Panc1 (cell line): ENCODE measurements at regions not wholly inside any gene's neighbourhood (a gene's known extent, or its start where the extent isn't known, plus 50 kb on each side); places are given as distances from the start of the nearest gene placed in this dataset.

ENCODE experiments used
- ATAC-seq: fragments of 200-7000 bp; cut with Tn5 transposase; 2 replicates; pipeline ENCODE4 v1.9.1; 2020; ENCODE audit warnings: mild to moderate bottlenecking, moderate library complexity
- BruUV-seq: library from RNA; stranded (reverse); fragments of 400-500 nt; replicated peaks from 2 replicates; lab custom pipeline; 2021; lab: Mats Ljungman, UMichigan
- CTCF ChIA-PET: fragments of 300-600 bp; sonication (Branson Sonifier 250); formaldehyde crosslinking; loops from one replicate; lab custom pipeline; 2022; ENCODE audit warnings: antibody characterized with exemption; lab: Charles Lee
- POLR2A ChIA-PET: fragments of 300-600 bp; sonication (Branson Sonifier 250); formaldehyde crosslinking; loops from one replicate; lab custom pipeline; 2022; ENCODE audit warnings: antibody characterized with exemption; lab: Charles Lee
- DNase-seq: peaks from one replicate; pipeline ENCODE4 v3.0.0-alpha.2; 2010; ENCODE audit warnings: low read depth, low spot score
- H3K27ac ChIP-seq: 2 replicates; pipeline ENCODE4 v1.5.1; 2011; ENCODE audit warnings: mild to moderate bottlenecking, low read length, inconsistent platforms
- H3K27me3 ChIP-seq: fragments of 200-500 bp; sonication (Bioruptor generic); 2 replicates; pipeline ENCODE4 v1.6.0; 2014; ENCODE audit warnings: low read length, inconsistent platforms; ENCODE audit not compliant: control insufficient read depth, insufficient read depth
- H3K36me3 ChIP-seq: fragments of 200-500 bp; sonication (Bioruptor generic); 2 replicates; pipeline ENCODE4 v1.5.1; 2014; ENCODE audit warnings: inconsistent platforms, mild to moderate bottlenecking, low read length, moderate library complexity; ENCODE audit not compliant: control insufficient read depth, insufficient read depth
- H3K4me1 ChIP-seq: 2 replicates; pipeline ENCODE4 v1.5.1; 2011; ENCODE audit warnings: inconsistent platforms, mild to moderate bottlenecking, low read length, moderate library complexity; ENCODE audit not compliant: control insufficient read depth, insufficient read depth
- H3K4me3 ChIP-seq, 2 experiments: 2 replicates each; pipeline ENCODE4 v1.5.1; 2011 to 2012; ENCODE audit warnings: low read depth in 2 of 2, low read length in 2 of 2, mild to moderate bottlenecking in 2 of 2, inconsistent platforms in 1 of 2, moderate library complexity in 1 of 2
- H3K9me3 ChIP-seq: fragments of 200-500 bp; sonication (Bioruptor generic); 2 replicates; pipeline ENCODE4 v1.5.1; 2014; ENCODE audit warnings: low read depth, mild to moderate bottlenecking, inconsistent platforms, low read length, moderate library complexity; ENCODE audit not compliant: control insufficient read depth, insufficient read depth
- CTCF ChIP-seq: fragments of 450-650 bp; IDR thresholded peaks from 2 replicates; pipeline ENCODE4 v1.5.1; 2017; ENCODE audit warnings: mild to moderate bottlenecking
- POLR2AphosphoS5 ChIP-seq: IDR thresholded peaks from 2 replicates; pipeline ENCODE4 v1.6.1; 2012; ENCODE audit warnings: mild to moderate bottlenecking, low read depth, low read length, moderate library complexity
- REST ChIP-seq, 2 experiments: IDR thresholded peaks; 2 replicates each; pipeline ENCODE4 v1.6.1; 2011 to 2012; ENCODE audit warnings: low read depth in 2 of 2, control low read depth in 1 of 2, low read length in 1 of 2, mild to moderate bottlenecking in 1 of 2, moderate library complexity in 1 of 2; ENCODE audit not compliant: insufficient read depth in 1 of 2
- SIN3A ChIP-seq: IDR thresholded peaks from 2 replicates; pipeline ENCODE4 v1.6.1; 2012; ENCODE audit warnings: low read depth, mild to moderate bottlenecking, low read length, moderate library complexity, borderline replicate concordance; ENCODE audit not compliant: insufficient read depth
- TCF7L2 ChIP-seq: IDR thresholded peaks from 2 replicates; pipeline ENCODE4 v1.6.1; 2011; ENCODE audit warnings: mild to moderate bottlenecking, low read depth, low read length, inconsistent platforms
- in situ Hi-C: cut with HindIII; loops from 2 replicates; pipeline ENCODE4 v1.10.0; 2016; ENCODE audit warnings: low sequenced_read_pairs, low pct_unique_long_range_greater_than_20kb
- intact Hi-C: fragments of 100-400 bp; cut with micrococcal nuclease; formaldehyde crosslinking; loops from one replicate; pipeline ENCODE4 v1.10.0; 2022; ENCODE audit not compliant: unreplicated experiment

GRCh38 chr3:145536461-145536860 is 624.5 kb downstream of the PLOD2 start:
- Histone ChIP-seq H3K27me3 (no peaks in the 10 kb centered on the region), H3K9me3 (no peaks in the 10 kb centered on the region), H3K27ac (no peak overlapping the region), H3K36me3 (no peaks in the 10 kb centered on the region), H3K4me1 (no peaks in the 10 kb centered on the region), H3K4me3 (no peak overlapping the region)
- BruUV-seq = no TSS peak
- intact Hi-C loops (loop anchor here (5.0 kb wide), 1 partner anchor 161 kb away; no protein-coding TSS in a partner anchor), in situ Hi-C loops (no loop called here)
- ChIA-PET POLR2A (no interaction called here), CTCF (no interaction called here)
- ATAC-seq = no peak
- no peak for DNase-seq
- no peak for TF ChIP-seq POLR2AphosphoS5
- TF ChIP-seq CTCF = no peak
- TF ChIP-seq REST (IDR thresholded peaks at IDR 0.05; ENCODE audit: insufficient read depth in 1 of 2, low read depth in 2 of 2, low read length in 1 of 2) = no peak
- TF ChIP-seq SIN3A = no peak
- TF ChIP-seq TCF7L2 = no peak

GRCh38 chr3:145550522-145550921 is 610.5 kb downstream of the PLOD2 start:
- CTCF ChIA-PET = no interaction called here

More at GRCh38 chr3:145550522-145550921, 610.5 kb downstream of the PLOD2 start:
- TF ChIP-seq CTCF (no peak), REST (IDR thresholded peaks at IDR 0.05; ENCODE audit: insufficient read depth in 1 of 2, low read depth in 2 of 2, low read length in 1 of 2) (no peak), SIN3A (no peak), TCF7L2 (no peak), POLR2AphosphoS5 (no peak)
- Histone ChIP-seq H3K4me3 (no peak overlapping the region), H3K27me3 (no peaks in the 10 kb centered on the region), H3K27ac (no peak overlapping the region), H3K36me3 (no peaks in the 10 kb centered on the region), H3K4me1 (no peaks in the 10 kb centered on the region), H3K9me3 (0 out of 2 replicates have a peak, but pooled peaks cover 7% of the 10 kb centered on the region)
- intact Hi-C loops = no loop called here
- in situ Hi-C loops = no loop called here
- ATAC-seq (no peak), DNase-seq (no peak)
- no TSS peak for BruUV-seq
- POLR2A ChIA-PET = interaction anchor here (0.6 kb wide), 1 partner anchor 719 kb away, joined by 5 read pairs; no protein-coding TSS in a partner anchor
